Neural cell (in vitro differentiated cells): ENCODE measurements at regions not wholly inside any gene's neighbourhood (a gene's known extent, or its start where the extent isn't known, plus 50 kb on each side); places are given as distances from the start of the nearest gene placed in this dataset.

Experiments
- H2AFZ ChIP-seq: fragments of 200-600, 300-800 bp; sonication (generic), shearing (Covaris generic); 2 replicates; pipeline ENCODE4 v1.6.0; 2014; ENCODE audit warnings: low read depth, mild to moderate bottlenecking, antibody characterized with exemption, low read length, moderate library complexity
- H3F3A ChIP-seq: fragments of 200-600 bp; shearing (Covaris generic); 2 replicates; pipeline ENCODE4 v1.6.1; 2016; ENCODE audit warnings: mild to moderate bottlenecking, moderate library complexity, mixed read lengths, antibody characterized with exemption, low read length; ENCODE audit not compliant: insufficient read depth, poor library complexity, severe bottlenecking
- H3K27ac ChIP-seq: fragments of 200-600, 300-800 bp; sonication (generic), shearing (Covaris generic); 2 replicates; pipeline ENCODE4 v1.5.1; 2014; ENCODE audit warnings: mild to moderate bottlenecking, low read length, moderate library complexity
- H3K27me3 ChIP-seq: fragments of 300-800, 200-600 bp; sonication (generic), shearing (Covaris generic); 2 replicates; pipeline ENCODE4 v1.6.0; 2014; ENCODE audit warnings: mild to moderate bottlenecking, low read depth, low read length, moderate library complexity; ENCODE audit not compliant: insufficient read depth
- H3K36me3 ChIP-seq: fragments of 300-800, 200-600 bp; sonication (generic), shearing (Covaris generic); 2 replicates; pipeline ENCODE4 v1.5.1; 2014; ENCODE audit warnings: mild to moderate bottlenecking, antibody characterized with exemption, low read length, moderate library complexity; ENCODE audit not compliant: insufficient read depth
- H3K4me2 ChIP-seq: fragments of 300-800, 200-600 bp; sonication (generic), shearing (Covaris generic); 2 replicates; pipeline ENCODE4 v1.6.0; 2014; ENCODE audit warnings: mild to moderate bottlenecking, low read length
- H3K4me3 ChIP-seq: fragments of 300-800, 200-600 bp; sonication (generic), shearing (Covaris generic); 2 replicates; pipeline ENCODE4 v1.5.1; 2014; ENCODE audit warnings: mild to moderate bottlenecking, low read length, moderate library complexity
- H3K79me2 ChIP-seq: fragments of 200-600 bp; shearing (Covaris generic); replicated peaks from 2 replicates; pipeline ENCODE4 v1.6.0; 2014; ENCODE audit warnings: mild to moderate bottlenecking, low read length, moderate library complexity; ENCODE audit not compliant: insufficient read depth
- H3K9ac ChIP-seq: fragments of 300-800, 200-600 bp; sonication (generic), shearing (Covaris generic); 2 replicates; pipeline ENCODE4 v1.6.1; 2016; ENCODE audit warnings: mild to moderate bottlenecking, low read length, mixed read lengths
- H3K9me2 ChIP-seq: fragments of 200-600 bp; shearing (Covaris generic); 2 replicates; pipeline ENCODE4 v1.6.1; 2016; ENCODE audit warnings: mild to moderate bottlenecking, low read length, mixed read lengths; ENCODE audit not compliant: insufficient read depth
- H3K9me3 ChIP-seq: fragments of 200-600, 300-800 bp; sonication (generic), shearing (Covaris generic); 2 replicates; pipeline ENCODE4 v1.6.1; 2016; ENCODE audit warnings: mild to moderate bottlenecking, mixed run types, low read length, moderate library complexity, mixed read lengths
- H4K20me1 ChIP-seq: fragments of 200-600 bp; shearing (Covaris generic); 2 replicates; pipeline ENCODE4 v1.6.1; 2016; ENCODE audit warnings: mild to moderate bottlenecking, mixed run types; ENCODE audit not compliant: insufficient read depth
- CTCF ChIP-seq: fragments of 450-650 bp; IDR thresholded peaks from 2 replicates; pipeline ENCODE4 v1.5.1; 2014; ENCODE audit warnings: antibody characterized with exemption, mild to moderate bottlenecking, moderate library complexity; ENCODE audit not compliant: poor library complexity, severe bottlenecking
- EP300 ChIP-seq: fragments of 450-650 bp; conservative IDR thresholded peaks from 2 replicates; pipeline ENCODE4 v1.6.1; 2014; ENCODE audit warnings: antibody characterized with exemption, mild to moderate bottlenecking, moderate library complexity; ENCODE audit not compliant: poor library complexity, severe bottlenecking
- EZH2 ChIP-seq: fragments of 200-600, 300-800 bp; shearing (Covaris generic), sonication (generic); IDR thresholded peaks from 2 replicates; pipeline ENCODE4 v1.6.1; 2014; ENCODE audit warnings: antibody characterized with exemption, low read length, borderline replicate concordance, mild to moderate bottlenecking; ENCODE audit not compliant: insufficient read depth, poor library complexity, severe bottlenecking
- MXI1 ChIP-seq: fragments of 450-650 bp; conservative IDR thresholded peaks from 2 replicates; pipeline ENCODE4 v1.6.1; 2014; ENCODE audit warnings: antibody characterized with exemption, mild to moderate bottlenecking; ENCODE audit not compliant: poor library complexity, severe bottlenecking
- POLR2AphosphoS5 ChIP-seq: IDR thresholded peaks from 2 replicates; pipeline ENCODE4 v1.6.1; 2012
- RAD21 ChIP-seq: fragments of 450-650 bp; conservative IDR thresholded peaks from 2 replicates; pipeline ENCODE4 v1.6.1; 2014; ENCODE audit warnings: antibody characterized with exemption, mild to moderate bottlenecking, moderate library complexity
- REST ChIP-seq: IDR thresholded peaks from 2 replicates; pipeline ENCODE4 v1.6.1; 2012; ENCODE audit warnings: borderline replicate concordance
- SMC3 ChIP-seq: fragments of 450-650 bp; conservative IDR thresholded peaks from 2 replicates; pipeline ENCODE4 v1.6.1; 2014; ENCODE audit warnings: antibody characterized with exemption, mild to moderate bottlenecking, moderate library complexity; ENCODE audit not compliant: poor library complexity
- TAF1 ChIP-seq: IDR thresholded peaks from 2 replicates; pipeline ENCODE4 v1.6.1; 2012; ENCODE audit warnings: low read depth

GRCh38 chr10:44322137-44322536 is 62.8 kb downstream of the CXCL12 start:
- H3K9ac ChIP-seq: no peak overlapping the region
- no peak overlapping the region for H3K27ac ChIP-seq
- no peaks in the 10 kb centered on the region for H3K27me3 ChIP-seq
- no peaks in the 10 kb centered on the region for H3F3A ChIP-seq
- no peak overlapping the region for H3K4me3 ChIP-seq
- H3K9me3 ChIP-seq: no peaks in the 10 kb centered on the region
- H2AFZ ChIP-seq: no peak overlapping the region
- no peak overlapping the region for H3K4me2 ChIP-seq
- no peak for TF ChIP-seq RAD21
- no peak for TF ChIP-seq REST
- TF ChIP-seq EZH2: no peak
- no peak for TF ChIP-seq TAF1
- TF ChIP-seq POLR2AphosphoS5: no peak
- TF ChIP-seq SMC3: no peak
- no peak for TF ChIP-seq EP300
- no peak for TF ChIP-seq CTCF
- no peak for TF ChIP-seq MXI1
- no peaks in the 10 kb centered on the region for H3K9me2 ChIP-seq
- no peaks in the 10 kb centered on the region for H3K79me2 ChIP-seq
- no peaks in the 10 kb centered on the region for H3K36me3 ChIP-seq
- no peaks in the 10 kb centered on the region for H4K20me1 ChIP-seq

- no peak overlapping the region for H3K27ac ChIP-seq
- no peak for TF ChIP-seq SMC3
- TF ChIP-seq TAF1: no peak
- no peak for TF ChIP-seq MXI1
- no peak for TF ChIP-seq EZH2
- TF ChIP-seq CTCF: no peak
- no peak for TF ChIP-seq RAD21
- no peak for TF ChIP-seq POLR2AphosphoS5
- TF ChIP-seq REST: no peak
- TF ChIP-seq EP300: no peak
Measured at GRCh38 chr10:44320756-44321155, 64.1 kb downstream of the CXCL12 start.

More at GRCh38 chr10:44320756-44321155, 64.1 kb downstream of the CXCL12 start:
- H3K9me2 ChIP-seq: no peaks in the 10 kb centered on the region
- no peak overlapping the region for H3K4me3 ChIP-seq
- H3K79me2 ChIP-seq: no peaks in the 10 kb centered on the region
- H4K20me1 ChIP-seq: no peaks in the 10 kb centered on the region
- H3K36me3 ChIP-seq: no peaks in the 10 kb centered on the region
- H3K4me2 ChIP-seq: no peak overlapping the region
- H2AFZ ChIP-seq: no peak overlapping the region
- no peak overlapping the region for H3K9ac ChIP-seq
- H3K9me3 ChIP-seq: no peaks in the 10 kb centered on the region
- H3F3A ChIP-seq: no peaks in the 10 kb centered on the region
- H3K27me3 ChIP-seq: no peaks in the 10 kb centered on the region
